ENCODE measurements at regions not wholly inside any gene's neighbourhood (a gene's known extent, or its start where the extent isn't known, plus 50 kb on each side); places are given as distances from the start of the nearest gene placed in this dataset.

DNA sequence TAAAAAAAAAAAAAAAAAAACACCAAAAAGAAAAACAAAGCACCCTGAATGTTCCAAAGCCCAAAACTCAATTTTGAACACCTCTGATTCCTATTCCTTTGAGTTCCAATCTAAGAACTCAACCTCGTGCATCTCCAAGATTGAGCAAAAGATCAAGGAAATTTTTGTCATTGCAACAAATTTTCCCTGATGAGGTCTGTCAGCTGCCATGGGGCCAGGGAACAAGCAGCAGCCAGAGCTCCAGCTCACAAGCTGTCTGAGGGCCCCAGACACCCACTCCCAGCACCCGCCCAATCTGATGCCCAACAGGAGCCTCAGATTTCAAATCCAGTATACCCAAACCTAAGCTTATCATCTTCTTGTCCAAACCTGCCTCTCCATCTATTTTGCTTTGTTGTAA, 87.6 kb upstream of the ACP3 start:
- in situ Hi-C loops (cut with MboI) = no loop called here
- Histone ChIP-seq H3F3A (ENCODE audit: insufficient read depth) (peaks cover 10% of the 10 kb centered on the region), H3K79me2 (ENCODE audit: insufficient read depth) (no peaks in the 10 kb centered on the region), H3K27me3 (replicated peaks; ENCODE audit: insufficient read depth) (no peaks in the 10 kb centered on the region), H2AFZ (no peak overlapping the region), H3K36me3 (ENCODE audit: low read depth) (no peaks in the 10 kb centered on the region), H3K9ac (no peak overlapping the region), H3K9me3 (ENCODE audit: low read depth) (no peaks in the 10 kb centered on the region), H4K20me1 (ENCODE audit: insufficient read depth) (no peaks in the 10 kb centered on the region), H3K4me1 (ENCODE audit: insufficient read depth) (0 out of 2 replicates have a peak, but pooled peaks cover 14% of the 10 kb centered on the region), H3K9me2 (ENCODE audit: insufficient read depth) (no peaks in the 10 kb centered on the region), H3K4me2 (ENCODE audit: unreplicated experiment) (no peak overlapping the region), H3K4me3 (no peak overlapping the region), H3K27ac (no peak overlapping the region)
- TF ChIP-seq EZH2 (IDR thresholded peaks at IDR 0.05; ENCODE audit: insufficient read depth, poor library complexity, severe bottlenecking) (no peak), EZH2phosphoT487 (IDR thresholded peaks at IDR 0.05; ENCODE audit: insufficient read depth, low read depth) (no peak)
- no peak for DNase-seq
- 4 to 9% methylated on average over 2 of the region's 2 CpGs for WGBS, 2 experiments (ENCODE audit: low coverage in 1 of 2, low lambda C conversion rate in 2 of 2, missing lambda C conversion rate in 2 of 2)

DNA sequence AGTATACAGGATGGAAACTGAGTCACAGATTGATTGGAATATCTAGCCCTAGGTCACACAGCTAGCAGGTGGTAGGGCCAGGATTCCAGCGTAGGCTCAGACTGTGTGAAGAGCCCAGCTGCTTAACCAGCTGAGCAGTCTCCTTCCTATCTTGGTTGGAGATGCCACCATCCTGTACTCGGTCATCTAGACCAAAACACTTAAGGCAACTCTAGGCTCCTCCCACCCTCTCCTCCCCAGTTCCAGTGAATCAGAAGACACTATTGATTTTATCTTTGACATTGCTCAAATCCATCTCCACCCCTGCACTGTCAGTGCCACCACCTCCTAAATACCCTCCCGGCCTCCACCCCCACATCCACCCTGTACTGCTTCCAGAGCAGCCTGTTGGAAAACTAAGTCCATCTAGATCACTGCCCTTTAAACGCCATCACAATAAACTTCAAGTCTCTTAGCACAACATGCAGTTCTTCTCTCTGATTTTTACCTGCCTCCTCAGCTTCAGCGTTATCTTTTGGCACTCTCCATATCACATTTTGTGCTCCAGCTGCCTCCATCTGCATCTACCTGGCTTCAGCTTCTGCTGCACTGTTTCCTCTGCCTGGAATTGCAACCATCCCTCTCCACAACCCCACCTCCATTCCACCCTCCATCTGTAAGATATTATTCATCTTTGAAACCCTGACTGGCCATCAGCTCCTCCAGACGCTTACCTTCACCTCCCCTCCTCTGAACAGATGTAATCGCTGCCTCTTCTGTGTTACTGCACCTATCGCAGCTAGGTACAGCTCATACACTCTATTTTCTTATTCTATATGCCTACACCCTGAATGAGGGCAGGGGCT, 86.8 kb upstream of the ACP3 start:
- H3K9ac ChIP-seq = no peak overlapping the region
- no peaks in the 10 kb centered on the region for H3K9me2 ChIP-seq (ENCODE audit: insufficient read depth)
- no peaks in the 10 kb centered on the region for H3K79me2 ChIP-seq (ENCODE audit: insufficient read depth)
- H3K9me3 ChIP-seq (ENCODE audit: low read depth) = no peaks in the 10 kb centered on the region
- in situ Hi-C loops (cut with MboI) = no loop called here
- no peak for DNase-seq
- TF ChIP-seq EZH2 (IDR thresholded peaks at IDR 0.05; ENCODE audit: insufficient read depth, poor library complexity, severe bottlenecking) (no peak), EZH2phosphoT487 (IDR thresholded peaks at IDR 0.05; ENCODE audit: insufficient read depth, low read depth) (no peak)
- H3K4me1 ChIP-seq (ENCODE audit: insufficient read depth) = 0 out of 2 replicates have a peak, but pooled peaks cover 14% of the 10 kb centered on the region
- no peak overlapping the region for H3K27ac ChIP-seq
- WGBS, 2 experiments (ENCODE audit: low coverage in 1 of 2, low lambda C conversion rate in 2 of 2, missing lambda C conversion rate in 2 of 2) = 29 to 33% methylated on average over 8 of the region's 8 CpGs
- H3K27me3 ChIP-seq (replicated peaks; ENCODE audit: insufficient read depth) = no peaks in the 10 kb centered on the region
- H4K20me1 ChIP-seq (ENCODE audit: insufficient read depth) = no peaks in the 10 kb centered on the region
- H3K4me3 ChIP-seq = no peak overlapping the region
- H3K36me3 ChIP-seq (ENCODE audit: low read depth) = no peaks in the 10 kb centered on the region
- H2AFZ ChIP-seq = no peak overlapping the region
- H3F3A ChIP-seq (ENCODE audit: insufficient read depth) = peaks cover 10% of the 10 kb centered on the region
- no peak overlapping the region for H3K4me2 ChIP-seq (ENCODE audit: unreplicated experiment)

GRCh38 chr3:132231633-132232032, 85.6 kb upstream of the ACP3 start:
- H3K27ac ChIP-seq = peak overlapping the region; percentile 67

DNA sequence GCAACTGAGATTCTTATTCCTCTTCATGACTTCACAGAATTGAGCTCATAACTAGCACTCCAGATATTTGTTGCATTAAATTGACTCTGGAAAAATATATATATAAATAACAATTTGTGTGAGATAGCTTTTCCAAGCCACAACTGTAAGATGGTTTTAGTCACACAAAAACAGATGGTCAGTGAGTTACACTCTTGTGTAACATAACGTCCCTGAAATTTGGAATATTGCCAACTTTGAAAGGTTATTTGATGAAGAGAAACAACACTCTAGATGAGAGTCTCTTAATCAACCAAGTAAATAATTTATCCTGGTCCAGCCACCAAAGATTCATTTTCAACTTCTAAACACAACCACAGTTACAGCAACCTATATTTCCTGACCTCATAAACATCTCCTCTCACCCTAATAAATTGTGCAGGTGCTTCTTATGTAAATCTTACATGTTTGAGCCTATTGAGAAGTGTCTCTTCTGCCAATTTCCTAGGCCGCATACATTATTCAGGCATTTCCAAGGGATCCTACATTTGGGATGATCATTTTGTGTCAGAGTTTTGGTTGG, 84.9 kb upstream of the ACP3 start:
- Histone ChIP-seq H2AFZ (peak overlapping the region; percentile 46; the same call in 1 of the 2 replicates), H3K9me2 (ENCODE audit: insufficient read depth) (no peaks in the 10 kb centered on the region), H3K27ac (peak overlapping the region; percentile 67), H3K4me1 (ENCODE audit: insufficient read depth) (0 out of 2 replicates have a peak, but pooled peaks cover 14% of the 10 kb centered on the region), H4K20me1 (ENCODE audit: insufficient read depth) (no peaks in the 10 kb centered on the region), H3F3A (ENCODE audit: insufficient read depth) (peaks cover 10% of the 10 kb centered on the region), H3K79me2 (ENCODE audit: insufficient read depth) (no peaks in the 10 kb centered on the region), H3K4me2 (ENCODE audit: unreplicated experiment) (peak overlapping the region; percentile 63), H3K36me3 (ENCODE audit: low read depth) (no peaks in the 10 kb centered on the region), H3K9ac (peak overlapping the region; percentile 39; the same call in 1 of the 2 replicates), H3K4me3 (peak overlapping the region; percentile 17; the same call in 1 of the 2 replicates), H3K27me3 (replicated peaks; ENCODE audit: insufficient read depth) (no peaks in the 10 kb centered on the region), H3K9me3 (ENCODE audit: low read depth) (no peaks in the 10 kb centered on the region)
- peak; percentile 66 for DNase-seq
- in situ Hi-C loops (cut with MboI) = no loop called here
- TF ChIP-seq EZH2 (IDR thresholded peaks at IDR 0.05; ENCODE audit: insufficient read depth, poor library complexity, severe bottlenecking) = no peak
- no peak for TF ChIP-seq EZH2phosphoT487 (IDR thresholded peaks at IDR 0.05; ENCODE audit: insufficient read depth, low read depth)
- 0 to 2% methylated on average over 2 of the region's 2 CpGs for WGBS, 2 experiments (ENCODE audit: low coverage in 1 of 2, low lambda C conversion rate in 2 of 2, missing lambda C conversion rate in 2 of 2)

More at GRCh38 chr3:132231633-132232032, 85.6 kb upstream of the ACP3 start:
- DNase-seq = peak; percentile 83
- H3F3A ChIP-seq (ENCODE audit: insufficient read depth) = peaks cover 10% of the 10 kb centered on the region
- H4K20me1 ChIP-seq (ENCODE audit: insufficient read depth) = no peaks in the 10 kb centered on the region
- H3K9me3 ChIP-seq (ENCODE audit: low read depth) = no peaks in the 10 kb centered on the region
- H3K36me3 ChIP-seq (ENCODE audit: low read depth) = no peaks in the 10 kb centered on the region
- H2AFZ ChIP-seq = peak overlapping the region; percentile 46; the same call in 1 of the 2 replicates
- H3K9ac ChIP-seq = peak overlapping the region; percentile 39; the same call in 1 of the 2 replicates
- peak overlapping the region; percentile 63 for H3K4me2 ChIP-seq (ENCODE audit: unreplicated experiment)
- peak overlapping the region; percentile 17; the same call in 1 of the 2 replicates for H3K4me3 ChIP-seq
- 0 out of 2 replicates have a peak, but pooled peaks cover 14% of the 10 kb centered on the region for H3K4me1 ChIP-seq (ENCODE audit: insufficient read depth)
- H3K9me2 ChIP-seq (ENCODE audit: insufficient read depth) = no peaks in the 10 kb centered on the region
- in situ Hi-C loops (cut with MboI) = no loop called here
- TF ChIP-seq EZH2 (IDR thresholded peaks at IDR 0.05; ENCODE audit: insufficient read depth, poor library complexity, severe bottlenecking) = no peak
- H3K27me3 ChIP-seq (replicated peaks; ENCODE audit: insufficient read depth) = no peaks in the 10 kb centered on the region
- no peaks in the 10 kb centered on the region for H3K79me2 ChIP-seq (ENCODE audit: insufficient read depth)

Data from GM23248 (cell line).